Body of pancreas (tissue), 4 donors: ENCODE measurements at regions not wholly inside any gene's neighbourhood (a gene's known extent, or its start where the extent isn't known, plus 50 kb on each side); places are given as distances from the start of the nearest gene placed in this dataset.
A peak's percentile ranks its signal among the peaks of the same experiment; 100 is the strongest.

Source experiments
- ATAC-seq: fragments of 150-250 bp; one replicate; pipeline ENCODE4 v1.9.1; 2016
- DNase-seq, 4 donors: peaks; one replicate each; pipeline ENCODE4 v3.0.0-alpha.2; 2019
- H3K27ac ChIP-seq, 4 donors: fragments of 200-600 bp; sonication (generic); 1 replicate in 3 of 4; 2 replicates in 1 of 4; pipeline versions ENCODE4 v1.5.1 to v1.6.1; 2016 to 2019; ENCODE audit warnings: mild to moderate bottlenecking in 1 of 4, mixed read lengths in 1 of 4, moderate library complexity in 1 of 4
- H3K27me3 ChIP-seq, 2 donors: fragments of 200-600 bp; sonication (generic); one replicate each; pipeline ENCODE4 v1.6.0; 2016; ENCODE audit warnings: mild to moderate bottlenecking in 1 of 2
- H3K36me3 ChIP-seq, 2 donors: fragments of 200-600 bp; sonication (generic); replicated peaks in 1 of 2; 2 replicates each; pipeline ENCODE4 v1.5.1; 2016; ENCODE audit warnings: low read depth in 2 of 2; ENCODE audit not compliant: insufficient read depth in 1 of 2
- H3K4me1 ChIP-seq: fragments of 200-600 bp; sonication (generic); one replicate; pipeline ENCODE4 v1.6.0; 2016
- H3K4me3 ChIP-seq, 2 donors: fragments of 200-600 bp; sonication (generic); 1 replicate in 1 of 2; 2 replicates in 1 of 2; pipeline ENCODE4 v1.5.1; 2016 to 2019
- H3K9me3 ChIP-seq, 3 donors: fragments of 200-600 bp; sonication (generic); 1 replicate in 2 of 3; 2 replicates in 1 of 3; pipeline ENCODE4 v1.5.1; 2016
- POLR2A ChIP-seq, 3 donors: fragments of 450-650 bp; IDR thresholded peaks; one replicate each; pipeline ENCODE4 v1.6.1; 2016; ENCODE audit warnings: antibody characterized with exemption in 3 of 3, mild to moderate bottlenecking in 2 of 3
- WGBS, 2 donors: methylation state at CpG; one replicate each; pipeline ENCODE4 v1.1.5; 2017; 5-methylcytosine and 5-hydroxymethylcytosine counted together
- intact Hi-C: fragments of 100-400 bp; cut with DNase I; formaldehyde crosslinking; loops from one replicate; pipeline ENCODE4 v1.15.1; 2023
- TF ChIP-seq, protein P1 (sequence below), 7 experiments: fragments of 450-650 bp in 4 of 7; fragments of 200-600 bp in 3 of 7; sonication (generic) in 3 of 7; IDR thresholded peaks; one replicate each; pipeline ENCODE4 v1.5.1; 2016 to 2019; ENCODE audit warnings: antibody characterized with exemption in 7 of 7

DNA sequence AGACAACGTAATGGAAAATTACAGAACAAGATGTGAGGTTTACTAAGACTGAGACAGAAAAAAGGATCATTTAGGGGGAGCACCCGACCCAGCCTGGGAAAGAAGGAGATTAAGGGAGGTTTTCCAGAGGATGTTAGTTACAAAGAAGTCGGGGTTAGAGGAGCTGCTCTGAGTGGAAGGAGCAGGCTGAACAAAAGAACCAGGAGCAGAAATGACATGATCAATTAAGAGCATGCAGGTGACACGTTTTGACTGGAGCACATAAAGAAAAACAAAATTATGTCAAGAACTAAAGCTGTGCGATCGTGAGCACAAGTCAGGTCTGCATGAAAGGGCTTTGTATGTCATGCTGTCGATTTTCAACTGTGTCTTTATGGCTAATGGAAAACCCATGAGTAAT lies 417.3 kb upstream of the MARCKS start:
- H3K27ac ChIP-seq, result no peak overlapping the region
- H3K27me3 ChIP-seq, result no peaks in the 10 kb centered on the region
- no peak overlapping the region for H3K4me3 ChIP-seq
- ATAC-seq, result no peak
- WGBS, 2 donors, result 67 to 76% methylated on average over 7 of the region's 7 CpGs
- no peaks in the 10 kb centered on the region for H3K9me3 ChIP-seq
- intact Hi-C loops, result no loop called here
- H3K4me1 ChIP-seq, result no peaks in the 10 kb centered on the region
- no peak for TF ChIP-seq POLR2A (IDR thresholded peaks at IDR 0.05)
- TF ChIP-seq, protein P1, sequence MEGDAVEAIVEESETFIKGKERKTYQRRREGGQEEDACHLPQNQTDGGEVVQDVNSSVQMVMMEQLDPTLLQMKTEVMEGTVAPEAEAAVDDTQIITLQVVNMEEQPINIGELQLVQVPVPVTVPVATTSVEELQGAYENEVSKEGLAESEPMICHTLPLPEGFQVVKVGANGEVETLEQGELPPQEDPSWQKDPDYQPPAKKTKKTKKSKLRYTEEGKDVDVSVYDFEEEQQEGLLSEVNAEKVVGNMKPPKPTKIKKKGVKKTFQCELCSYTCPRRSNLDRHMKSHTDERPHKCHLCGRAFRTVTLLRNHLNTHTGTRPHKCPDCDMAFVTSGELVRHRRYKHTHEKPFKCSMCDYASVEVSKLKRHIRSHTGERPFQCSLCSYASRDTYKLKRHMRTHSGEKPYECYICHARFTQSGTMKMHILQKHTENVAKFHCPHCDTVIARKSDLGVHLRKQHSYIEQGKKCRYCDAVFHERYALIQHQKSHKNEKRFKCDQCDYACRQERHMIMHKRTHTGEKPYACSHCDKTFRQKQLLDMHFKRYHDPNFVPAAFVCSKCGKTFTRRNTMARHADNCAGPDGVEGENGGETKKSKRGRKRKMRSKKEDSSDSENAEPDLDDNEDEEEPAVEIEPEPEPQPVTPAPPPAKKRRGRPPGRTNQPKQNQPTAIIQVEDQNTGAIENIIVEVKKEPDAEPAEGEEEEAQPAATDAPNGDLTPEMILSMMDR (IDR thresholded peaks at IDR 0.05), result no peak
- DNase-seq, result no peak
- H3K36me3 ChIP-seq, result no peaks in the 10 kb centered on the region

DNA sequence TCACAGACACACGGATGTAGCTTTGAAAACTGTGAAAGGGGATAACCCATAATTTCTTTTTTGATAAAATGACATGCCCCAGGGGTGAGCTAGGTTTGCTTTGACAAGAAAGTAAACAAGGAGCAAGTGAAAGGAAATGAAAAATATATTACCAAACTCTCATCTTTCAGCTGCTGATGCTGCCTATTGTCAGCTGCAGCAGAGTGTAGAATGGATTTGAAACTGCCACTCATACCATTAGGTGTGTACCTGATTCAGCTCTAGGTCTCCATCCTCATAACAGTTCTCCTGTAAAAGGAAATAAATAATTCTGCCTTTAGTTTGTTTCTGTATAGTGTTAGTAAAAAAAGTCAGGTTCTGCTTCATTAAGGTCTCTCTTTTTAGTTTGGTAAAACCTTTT lies 415.1 kb upstream of the MARCKS start:
- DNase-seq, result no peak
- TF ChIP-seq POLR2A (IDR thresholded peaks at IDR 0.05), result no peak
- no peaks in the 10 kb centered on the region for H3K4me1 ChIP-seq
- intact Hi-C loops, result no loop called here
- ATAC-seq, result no peak
- no peak overlapping the region for H3K27ac ChIP-seq
- no peaks in the 10 kb centered on the region for H3K27me3 ChIP-seq
- 27 to 56% methylated on average over 1 of the region's 1 CpG for WGBS, 2 donors
- H3K9me3 ChIP-seq, result no peaks in the 10 kb centered on the region
- H3K4me3 ChIP-seq, result no peak overlapping the region
- H3K36me3 ChIP-seq, result no peaks in the 10 kb centered on the region

DNA sequence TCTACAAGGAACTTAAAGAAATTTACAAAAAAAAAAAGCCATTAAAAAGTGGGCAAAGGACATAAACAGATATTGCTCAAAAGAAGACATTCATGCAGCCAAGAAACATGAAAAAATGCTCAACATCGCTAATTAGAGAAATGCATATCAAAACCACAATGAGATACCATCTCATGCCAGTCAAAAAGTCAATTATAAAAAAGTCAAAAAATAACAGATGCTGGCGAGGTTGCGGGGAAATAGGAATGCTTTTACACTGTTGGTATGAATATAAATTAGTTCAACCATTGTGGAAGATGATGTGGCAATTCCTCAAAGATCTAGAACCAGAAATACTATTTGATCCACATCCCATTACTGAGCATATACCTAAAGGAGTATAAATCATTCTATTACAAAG lies 411.9 kb upstream of the MARCKS start:
- 94 to 99% methylated on average over 3 of the region's 3 CpGs for WGBS, 2 donors
- no peaks in the 10 kb centered on the region for H3K9me3 ChIP-seq
- no peak for TF ChIP-seq POLR2A (IDR thresholded peaks at IDR 0.05)
- ATAC-seq, result no peak
- no peak for DNase-seq
- H3K27ac ChIP-seq, result no peak overlapping the region
- intact Hi-C loops, result no loop called here
- no peaks in the 10 kb centered on the region for H3K27me3 ChIP-seq
- H3K36me3 ChIP-seq, result no peaks in the 10 kb centered on the region
- no peaks in the 10 kb centered on the region for H3K4me1 ChIP-seq
- H3K4me3 ChIP-seq, result no peak overlapping the region

DNA sequence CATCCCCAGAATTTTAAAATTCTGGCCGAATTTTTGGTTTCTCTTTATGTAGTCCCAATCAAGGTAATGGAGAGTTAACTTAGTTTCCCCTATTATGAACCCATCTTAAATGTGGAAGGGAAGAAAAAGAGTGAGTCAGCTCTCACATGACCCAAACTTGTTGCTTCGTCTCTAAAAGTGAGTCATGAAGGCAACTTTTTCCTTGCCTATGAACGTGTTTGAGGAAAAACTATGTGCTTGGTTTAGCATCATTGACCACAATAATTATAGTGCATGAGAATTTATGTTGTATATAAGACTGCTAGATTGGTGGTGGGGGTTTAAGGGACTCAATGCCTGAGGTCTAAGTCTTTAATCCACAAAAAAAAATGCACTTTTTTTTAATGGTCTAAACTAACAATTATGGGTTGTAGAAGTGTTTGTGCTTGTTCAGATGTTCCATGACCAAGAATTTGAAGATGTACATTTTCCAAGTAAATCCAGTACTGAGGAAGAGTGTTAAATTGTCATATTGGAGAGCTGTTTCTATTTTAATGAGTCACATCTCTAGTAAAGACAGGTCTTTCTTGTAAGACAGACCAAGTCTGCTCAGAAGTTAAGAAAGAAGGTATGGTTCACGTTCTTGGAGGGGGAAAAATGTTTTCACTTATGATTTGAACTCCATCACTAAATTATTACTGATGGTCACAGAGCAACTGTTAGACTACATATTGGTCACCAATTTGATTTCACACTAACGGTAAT lies 409.9 kb upstream of the MARCKS start:
- TF ChIP-seq POLR2A (IDR thresholded peaks at IDR 0.05), result no peak
- intact Hi-C loops, result no loop called here
- WGBS, 2 donors, result 44 to 46% methylated on average over 5 of the region's 5 CpGs
- ATAC-seq, result no peak
- no peaks in the 10 kb centered on the region for H3K27me3 ChIP-seq
- no peaks in the 10 kb centered on the region for H3K4me1 ChIP-seq
- no peak overlapping the region for H3K27ac ChIP-seq
- H3K9me3 ChIP-seq, result no peaks in the 10 kb centered on the region
- H3K4me3 ChIP-seq, result no peak overlapping the region
- peak in 1 of 4 donors; percentile 15 for DNase-seq
- H3K36me3 ChIP-seq, result no peaks in the 10 kb centered on the region

DNA sequence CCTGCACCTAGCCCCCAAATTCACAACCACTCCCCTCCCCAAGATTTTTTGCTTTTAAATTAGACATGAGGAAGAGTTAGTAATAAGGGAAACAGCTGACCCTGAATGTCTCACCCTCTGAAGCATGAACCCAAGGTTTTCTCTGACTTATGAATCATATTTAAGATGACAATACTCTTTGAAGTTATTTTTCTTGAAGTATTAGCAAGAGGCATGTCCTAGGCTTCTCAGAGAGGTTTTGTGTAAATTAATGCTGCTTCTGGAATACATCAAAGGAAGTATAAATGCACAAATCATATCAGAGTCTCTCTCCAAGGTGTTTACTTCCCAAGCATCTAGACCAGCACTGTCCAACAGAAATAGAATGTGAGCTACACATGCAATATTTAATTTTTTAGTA lies 408.1 kb upstream of the MARCKS start:
- intact Hi-C loops, result no loop called here
- H3K36me3 ChIP-seq, result no peaks in the 10 kb centered on the region
- no peak for ATAC-seq
- no peaks in the 10 kb centered on the region for H3K27me3 ChIP-seq
- no peak overlapping the region for H3K27ac ChIP-seq
- no peaks in the 10 kb centered on the region for H3K9me3 ChIP-seq
- H3K4me3 ChIP-seq, result no peak overlapping the region
- TF ChIP-seq POLR2A (IDR thresholded peaks at IDR 0.05), result no peak
- TF ChIP-seq, protein P1 (IDR thresholded peaks at IDR 0.05), result no peak
- DNase-seq, result no peak
- no peaks in the 10 kb centered on the region for H3K4me1 ChIP-seq

DNA sequence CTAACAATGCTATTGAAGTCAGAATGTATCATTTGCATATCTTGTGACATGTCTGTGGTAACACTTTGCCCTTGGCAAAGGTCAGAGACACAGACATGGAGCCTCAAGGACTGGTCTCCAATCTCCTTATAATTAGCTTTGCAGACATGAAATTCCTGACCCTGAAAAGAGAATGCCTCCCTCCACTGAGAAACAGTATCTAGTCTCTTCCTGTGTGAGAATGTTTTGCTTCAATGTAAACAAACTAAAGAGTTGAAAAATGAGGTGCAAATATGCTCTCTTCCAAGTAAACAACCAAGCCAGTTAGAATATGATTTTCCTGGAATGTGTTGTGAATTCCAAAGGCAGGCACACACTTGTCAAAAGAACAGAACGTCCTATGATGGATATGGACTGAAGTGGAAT lies 407.1 kb upstream of the MARCKS start:
- no peak overlapping the region for H3K27ac ChIP-seq
- no peak overlapping the region for H3K4me3 ChIP-seq
- 16 to 24% methylated on average over 1 of the region's 1 CpG for WGBS, 2 donors
- no peak for DNase-seq
- no peaks in the 10 kb centered on the region for H3K4me1 ChIP-seq
- intact Hi-C loops, result no loop called here
- TF ChIP-seq POLR2A (IDR thresholded peaks at IDR 0.05), result no peak
- TF ChIP-seq, protein P1 (IDR thresholded peaks at IDR 0.05), result no peak
- no peak for ATAC-seq
- no peaks in the 10 kb centered on the region for H3K36me3 ChIP-seq
- no peaks in the 10 kb centered on the region for H3K27me3 ChIP-seq
- no peaks in the 10 kb centered on the region for H3K9me3 ChIP-seq
